Fibroblast of lung (primary cell): ENCODE measurements at regions not wholly inside any gene's neighbourhood (a gene's known extent, or its start where the extent isn't known, plus 50 kb on each side); places are given as distances from the start of the nearest gene placed in this dataset.

Experiments used
- CTCF ChIP-seq, 2 donors: IDR thresholded peaks in 1 of 2; conservative IDR thresholded peaks in 1 of 2; 1 replicate in 1 of 2; 2 replicates in 1 of 2; pipeline ENCODE4 v1.5.1; 2011 to 2012; ENCODE audit warnings: low read length in 2 of 2, control low read depth in 1 of 2, inconsistent platforms in 1 of 2, low read depth in 1 of 2, mild to moderate bottlenecking in 1 of 2
- EZH2 ChIP-seq: IDR thresholded peaks from 2 replicates; pipeline ENCODE4 v1.5.1; 2012; ENCODE audit warnings: low read length, control low read depth, mild to moderate bottlenecking; ENCODE audit errors: missing control alignments

- TF ChIP-seq CTCF (conservative IDR thresholded peaks at IDR 0.05 in 1 of 2, IDR thresholded peaks at IDR 0.05 in 1 of 2; ENCODE audit: low read depth in 1 of 2, low read length in 2 of 2), result no peak
- no peak for TF ChIP-seq EZH2
Measured at GRCh38 chr2:16155766-16156165, 215.4 kb downstream of the MYCN start.
